ENCODE measurements at regions not wholly inside any gene's neighbourhood (a gene's known extent, or its start where the extent isn't known, plus 50 kb on each side); places are given as distances from the start of the nearest gene placed in this dataset.
"Not testable (repeated sequence)": the region's sequence is repeated elsewhere in the genome, so short reads cannot be mapped to it uniquely, and the experiment has no call there.

- ATAC-seq, H3K4me1 Mint-ChIP-seq, H3K27ac Mint-ChIP-seq, H3K4me3 Mint-ChIP-seq, POLR2A ChIA-PET, H3K36me3 Mint-ChIP-seq, DNase-seq, H3K27me3 Mint-ChIP-seq: not testable (repeated sequence)
- H3K9me3 Mint-ChIP-seq: peaks cover 7 to 38% (median 22%) of the 10 kb centered on the region in 9 donors
Observed at GRCh38 chr10:56093645-56094044, 267.4 kb downstream of the ZWINT start.

- no peak for ATAC-seq
Observed at GRCh38 chr10:56091872-56092271, 269.2 kb downstream of the ZWINT start.

GRCh38 chr10:56090914-56091540 lies 270.0 kb downstream of the ZWINT start:
- Mint-ChIP-seq H3K4me1 (no peaks in the 10 kb centered on the region), H3K9me3 (peaks cover 7 to 38% (median 20%) of the 10 kb centered on the region in 9 donors), H3K27ac (no peak overlapping the region), H3K4me3 (no peak overlapping the region), H3K27me3 (no peaks in the 10 kb centered on the region), H3K36me3 (peaks cover 0 to 5% (median 0%) of the 10 kb centered on the region in 3 donors)
- DNase-seq: no peak
- no peak for ATAC-seq
- POLR2A ChIA-PET: no interaction called here

More at GRCh38 chr10:56091872-56092271, 269.2 kb downstream of the ZWINT start:
- H3K27me3 Mint-ChIP-seq: no peaks in the 10 kb centered on the region
- H3K4me3 Mint-ChIP-seq: no peak overlapping the region
- H3K27ac Mint-ChIP-seq: no peak overlapping the region
- no peak for DNase-seq
- peaks cover 7 to 44% (median 22%) of the 10 kb centered on the region in 9 donors for H3K9me3 Mint-ChIP-seq
- H3K4me1 Mint-ChIP-seq: no peaks in the 10 kb centered on the region
- peaks cover 0 to 5% (median 0%) of the 10 kb centered on the region in 3 donors for H3K36me3 Mint-ChIP-seq
- POLR2A ChIA-PET: no interaction called here

- H3K36me3 Mint-ChIP-seq: peaks cover 0 to 2% (median 0%) of the 10 kb centered on the region in 3 donors
- no peaks in the 10 kb centered on the region for H3K27me3 Mint-ChIP-seq
- POLR2A ChIA-PET: no interaction called here
- H3K4me3 Mint-ChIP-seq: no peak overlapping the region
- H3K9me3 Mint-ChIP-seq: peaks cover 7 to 37% (median 16%) of the 10 kb centered on the region in 9 donors
- no peaks in the 10 kb centered on the region for H3K4me1 Mint-ChIP-seq
- DNase-seq (no peak), ATAC-seq (no peak)
- H3K27ac Mint-ChIP-seq: no peak overlapping the region
Observed at GRCh38 chr10:56085406-56086122, 275.5 kb downstream of the ZWINT start.

- ATAC-seq (no peak), DNase-seq (no peak)
- Mint-ChIP-seq H3K4me3 (no peak overlapping the region), H3K9me3 (peaks cover 5 to 27% (median 12%) of the 10 kb centered on the region in 9 donors), H3K27me3 (no peaks in the 10 kb centered on the region), H3K27ac (no peak overlapping the region), H3K4me1 (no peaks in the 10 kb centered on the region), H3K36me3 (no peaks in the 10 kb centered on the region)
- POLR2A ChIA-PET: no interaction called here
Observed at GRCh38 chr10:56082169-56082568, 278.9 kb downstream of the ZWINT start.

GRCh38 chr10:56068473-56069263 lies 292.4 kb downstream of the ZWINT start:
- POLR2A ChIA-PET: no interaction called here
- H3K27me3 Mint-ChIP-seq: no peaks in the 10 kb centered on the region
- DNase-seq: no peak

DNA sequence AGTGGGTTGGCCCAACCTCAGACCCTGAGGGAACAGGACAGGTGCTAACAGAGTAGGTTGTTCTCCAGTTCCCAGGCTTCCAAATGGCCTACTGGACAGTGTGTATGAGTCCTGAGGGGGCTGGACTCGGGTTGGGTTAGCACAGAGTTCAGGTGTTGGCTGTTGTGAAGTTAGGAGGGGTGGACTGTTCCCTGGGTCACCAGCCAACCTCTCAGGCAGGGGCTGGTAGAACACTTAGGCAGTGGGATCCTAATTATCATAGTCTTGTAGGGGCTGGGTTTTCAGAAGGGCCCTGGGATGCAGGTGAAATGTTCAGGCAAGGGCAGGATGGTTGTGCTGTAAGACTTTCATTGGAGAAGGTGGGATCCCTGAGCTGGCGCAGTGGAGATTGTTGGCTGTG lies 293.0 kb downstream of the ZWINT start:
- Mint-ChIP-seq H3K27me3 (no peaks in the 10 kb centered on the region), H3K9me3 (peaks cover 2 to 35% (median 19%) of the 10 kb centered on the region in 9 donors), H3K36me3 (peaks cover 0 to 5% (median 0%) of the 10 kb centered on the region in 3 donors), H3K27ac (no peak overlapping the region), H3K4me1 (no peaks in the 10 kb centered on the region), H3K4me3 (no peak overlapping the region)
- DNase-seq: no peak
- POLR2A ChIA-PET: no interaction called here
- ATAC-seq: no peak

More at GRCh38 chr10:56068473-56069263, 292.4 kb downstream of the ZWINT start:
- no peak for ATAC-seq
- no peak overlapping the region for H3K4me3 Mint-ChIP-seq
- H3K27ac Mint-ChIP-seq: no peak overlapping the region
- H3K36me3 Mint-ChIP-seq: peaks cover 0 to 5% (median 0%) of the 10 kb centered on the region in 3 donors
- H3K9me3 Mint-ChIP-seq: peaks cover 2 to 35% (median 19%) of the 10 kb centered on the region in 9 donors
- H3K4me1 Mint-ChIP-seq: no peaks in the 10 kb centered on the region

- POLR2A ChIA-PET: no interaction called here
- Mint-ChIP-seq H3K9me3 (peaks cover 4 to 38% (median 18%) of the 10 kb centered on the region in 9 donors), H3K27me3 (no peaks in the 10 kb centered on the region), H3K4me3 (no peak overlapping the region), H3K36me3 (no peaks in the 10 kb centered on the region), H3K27ac (no peak overlapping the region), H3K4me1 (no peaks in the 10 kb centered on the region)
- ATAC-seq (no peak), DNase-seq (no peak)
Observed at GRCh38 chr10:56063642-56064041, 297.4 kb downstream of the ZWINT start.

DNA sequence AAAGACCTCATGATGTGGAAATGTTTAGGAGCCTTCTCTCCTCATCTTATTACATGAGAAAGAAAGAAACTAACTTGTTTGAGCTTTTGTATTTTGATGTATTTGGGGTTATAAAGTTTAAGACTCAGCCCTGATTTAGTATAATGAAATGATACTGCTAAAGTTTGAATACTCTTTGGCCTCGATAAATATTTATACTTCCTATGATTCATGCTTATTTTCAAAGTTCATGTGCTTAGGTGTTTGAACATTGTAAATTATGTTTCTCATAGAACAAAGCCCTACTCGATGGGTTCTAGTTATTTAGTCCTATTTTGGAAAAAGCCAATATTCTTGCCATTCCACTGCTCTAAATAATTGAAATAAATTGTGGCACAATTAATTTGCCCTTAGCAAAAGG lies 303.2 kb downstream of the ZWINT start:
- Mint-ChIP-seq H3K4me1 (no peaks in the 10 kb centered on the region), H3K27ac (no peak overlapping the region), H3K27me3 (no peaks in the 10 kb centered on the region), H3K9me3 (peaks cover 2 to 27% (median 11%) of the 10 kb centered on the region in 9 donors), H3K4me3 (no peak overlapping the region), H3K36me3 (no peaks in the 10 kb centered on the region)
- POLR2A ChIA-PET: no interaction called here
- no peak for DNase-seq
- ATAC-seq: no peak

- H3K4me3 Mint-ChIP-seq: no peak overlapping the region
- no peaks in the 10 kb centered on the region for H3K4me1 Mint-ChIP-seq
- no peak for ATAC-seq
- H3K36me3 Mint-ChIP-seq: no peaks in the 10 kb centered on the region
- H3K27ac Mint-ChIP-seq: no peak overlapping the region
- no peaks in the 10 kb centered on the region for H3K27me3 Mint-ChIP-seq
- POLR2A ChIA-PET: no interaction called here
- peaks cover 0 to 25% (median 7%) of the 10 kb centered on the region in 9 donors for H3K9me3 Mint-ChIP-seq
- DNase-seq: no peak
Observed at GRCh38 chr10:56035489-56035888, 325.6 kb downstream of the ZWINT start.

DNA sequence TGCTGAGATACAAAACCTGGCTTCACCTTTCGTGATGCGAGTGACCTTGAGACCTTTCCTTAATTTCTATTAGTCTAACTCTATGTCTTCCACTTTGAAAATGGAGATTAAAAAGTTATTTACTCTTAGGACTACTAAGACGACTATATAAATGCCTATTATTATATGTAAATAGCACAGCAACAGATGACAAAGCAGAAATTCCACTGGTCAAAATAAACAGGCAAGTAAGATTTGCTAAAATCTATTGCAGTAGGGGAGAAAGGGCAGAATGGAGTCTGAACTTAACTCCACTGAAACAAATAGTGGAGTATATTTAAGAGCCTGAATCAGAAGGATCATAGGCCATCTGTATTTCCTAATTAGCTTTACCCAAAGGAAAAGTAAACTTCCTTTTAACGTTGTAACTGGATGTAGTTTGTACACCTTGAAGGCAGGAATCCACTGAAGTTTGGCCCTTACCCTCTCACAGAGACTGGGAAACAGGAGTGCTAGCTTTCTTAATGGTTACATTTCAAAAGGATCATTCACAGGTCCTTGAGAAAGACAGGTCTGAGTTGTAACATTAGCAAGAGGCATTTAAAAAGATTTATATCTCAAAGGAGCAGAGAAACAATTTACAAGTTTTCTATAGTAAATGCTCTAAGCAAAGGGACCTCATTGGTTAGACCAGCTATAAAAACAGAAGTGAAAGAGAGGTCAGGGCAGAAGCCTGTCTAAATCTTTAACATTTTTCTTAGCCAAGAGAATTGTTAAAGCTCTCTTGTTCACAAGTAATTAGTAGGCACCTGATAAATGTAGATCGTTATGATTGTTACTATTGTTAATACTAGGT lies 332.5 kb downstream of the ZWINT start:
- Mint-ChIP-seq H3K27ac (no peak overlapping the region), H3K27me3 (no peaks in the 10 kb centered on the region), H3K9me3 (peaks cover 0 to 20% (median 3%) of the 10 kb centered on the region in 9 donors), H3K4me1 (no peaks in the 10 kb centered on the region), H3K4me3 (no peak overlapping the region), H3K36me3 (no peaks in the 10 kb centered on the region)
- no peak for ATAC-seq
- no peak for DNase-seq
- POLR2A ChIA-PET: no interaction called here

- POLR2A ChIA-PET: no interaction called here
- H3K36me3 Mint-ChIP-seq: no peaks in the 10 kb centered on the region
- no peak overlapping the region for H3K27ac Mint-ChIP-seq
- H3K9me3 Mint-ChIP-seq: peaks cover 0 to 11% (median 3%) of the 10 kb centered on the region in 9 donors
- ATAC-seq: no peak
- no peaks in the 10 kb centered on the region for H3K27me3 Mint-ChIP-seq
- no peaks in the 10 kb centered on the region for H3K4me1 Mint-ChIP-seq
- H3K4me3 Mint-ChIP-seq: no peak overlapping the region
- peak in 1 of 10 donors; percentile 50 for DNase-seq
Observed at GRCh38 chr10:56012101-56012500, 349.0 kb downstream of the ZWINT start.

Measured in naive thymus-derived CD8-positive, alpha-beta T cell (primary cell).